ENCODE measurements at regions not wholly inside any gene's neighbourhood (a gene's known extent, or its start where the extent isn't known, plus 50 kb on each side); places are given as distances from the start of the nearest gene placed in this dataset.
A peak's percentile ranks its signal among the peaks of the same experiment; 100 is the strongest.
"Not testable (repeated sequence)": the region's sequence is repeated elsewhere in the genome, so short reads cannot be mapped to it uniquely, and the experiment has no call there.

DNA sequence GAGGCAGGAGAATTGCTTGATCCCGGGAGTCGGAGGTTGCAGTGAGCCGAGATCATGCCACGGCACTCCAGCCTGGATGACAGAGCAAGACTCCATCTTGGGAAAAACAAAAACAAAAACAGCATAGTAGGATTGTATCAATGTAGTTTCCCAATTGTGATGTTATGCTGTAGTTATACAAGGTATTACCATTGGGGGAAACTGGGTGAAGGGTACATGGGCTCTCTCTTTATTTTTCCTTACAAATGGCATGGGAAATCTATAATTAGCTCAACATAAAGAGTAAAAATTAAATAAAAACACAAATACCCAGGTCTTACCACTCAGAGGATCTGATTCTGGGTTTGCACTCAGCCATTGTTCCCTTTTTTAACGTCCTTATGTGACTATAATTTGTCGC lies 107.9 kb downstream of the KATNIP start (continued):
- TF ChIP-seq SNAPC4 (CRISPR knock-in tag; IDR thresholded peaks at IDR 0.05), result no peak
- TF ChIP-seq ZSCAN30 (CRISPR knock-in tag; IDR thresholded peaks at IDR 0.05), result no peak
- TF ChIP-seq EHMT2 (IDR thresholded peaks at IDR 0.05; ENCODE audit: borderline replicate concordance, low read depth, low read length), result no peak
- TF ChIP-seq JARID2 (CRISPR knock-in tag; IDR thresholded peaks at IDR 0.05; ENCODE audit: insufficient replicate concordance), result no peak
- no peak for TF ChIP-seq ZNF746 (CRISPR knock-in tag; IDR thresholded peaks at IDR 0.05)

DNA sequence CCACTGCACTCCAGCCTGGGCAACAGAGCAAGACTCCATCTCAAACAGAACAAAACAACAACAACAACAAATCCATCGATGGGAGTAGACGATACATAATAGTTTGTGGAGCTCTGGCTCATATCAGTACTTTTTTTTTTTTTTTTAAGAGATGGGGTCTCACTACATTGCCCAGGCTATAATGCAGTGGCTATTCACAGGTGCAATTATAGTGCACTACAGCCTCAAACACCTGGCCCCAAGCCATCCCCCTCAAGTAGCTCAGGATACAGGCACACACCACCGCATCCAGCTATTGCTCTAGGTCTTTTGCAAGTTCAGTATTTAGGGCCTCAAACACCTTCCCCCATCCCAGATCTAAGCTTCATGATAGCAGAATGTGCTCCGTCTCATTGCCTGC lies 110.6 kb downstream of the KATNIP start:
- FAIRE-seq, result no peak
- ChIA-PET CTCF (ENCODE audit: low intra/inter-chr PET ratio, low total read pairs) (no interaction called here), POLR2A (no interaction called here)
- no peaks in the 10 kb centered on the region for H4K20me1 ChIP-seq (ENCODE audit: insufficient read depth, low read length)
- H3K9me3 ChIP-seq (ENCODE audit: low read length), result no peaks in the 10 kb centered on the region
- no peaks in the 10 kb centered on the region for H3K27me3 ChIP-seq (ENCODE audit: control insufficient read depth in 1 of 2, insufficient read depth in 2 of 2, low read length in 2 of 2)
- no peaks in the 10 kb centered on the region for H3K4me1 ChIP-seq (ENCODE audit: insufficient read depth, low read length)
- BruUV-seq (replicated peaks), result no TSS peak
- no peak overlapping the region for H2AFZ ChIP-seq (ENCODE audit: low read length)
- in situ Hi-C loops (cut with HindIII; ENCODE audit: extremely low pct_ligation_motif_present, low pct_unique_long_range_greater_than_20kb) (no loop called here), intact Hi-C loops (cut with micrococcal nuclease; ENCODE audit: unreplicated experiment) (no loop called here)
- no peak for DNase-seq (ENCODE audit: low spot score)
- peaks cover 0 to 2% of the 10 kb centered on the region in 2 experiments; a peak in 1 of 5 replicates for H3K36me3 ChIP-seq (replicated peaks in 1 of 2; ENCODE audit: control insufficient read depth in 1 of 2, insufficient read depth in 2 of 2, low read length in 2 of 2)
- no peak for ATAC-seq
- 97% methylated on average over 4 of the region's 4 CpGs for WGBS (ENCODE audit: low lambda C conversion rate)
- H3K4me3 ChIP-seq (replicated peaks in 1 of 3; ENCODE audit: insufficient read depth in 1 of 3, low read depth in 2 of 3, low read length in 3 of 3), result no peak overlapping the region
- no peak overlapping the region for H3K9ac ChIP-seq (ENCODE audit: insufficient read depth, low read depth, low read length)
- H3K79me2 ChIP-seq (ENCODE audit: insufficient read depth, low read length), result no peaks in the 10 kb centered on the region
- no peak overlapping the region for H3K4me2 ChIP-seq (ENCODE audit: low read depth, low read length)
- TF ChIP-seq ZNF121 (CRISPR knock-in tag; IDR thresholded peaks at IDR 0.05), result peak; percentile 76
- TF ChIP-seq ZNF138 (CRISPR knock-in tag; IDR thresholded peaks at IDR 0.05; ENCODE audit: low read depth), result no peak
- no peak for TF ChIP-seq NFIC (IDR thresholded peaks at IDR 0.05; ENCODE audit: low read length)
- no peak overlapping the region for H3K27ac ChIP-seq (ENCODE audit: extremely low read length, insufficient read depth, low read length)

- CTCF ChIA-PET (ENCODE audit: low intra/inter-chr PET ratio, low total read pairs); FAIRE-seq; BruUV-seq (replicated peaks); H3K9me3 ChIP-seq (ENCODE audit: low read length); H3K4me1 ChIP-seq (ENCODE audit: insufficient read depth, low read length); H3K9ac ChIP-seq (ENCODE audit: insufficient read depth, low read depth, low read length); POLR2A ChIA-PET; H3K79me2 ChIP-seq (ENCODE audit: insufficient read depth, low read length); ATAC-seq; H3K36me3 ChIP-seq (replicated peaks in 1 of 2; ENCODE audit: control insufficient read depth in 1 of 2, insufficient read depth in 2 of 2, low read length in 2 of 2); H4K20me1 ChIP-seq (ENCODE audit: insufficient read depth, low read length); H3K27me3 ChIP-seq (ENCODE audit: control insufficient read depth in 1 of 2, insufficient read depth in 2 of 2, low read length in 2 of 2); DNase-seq (ENCODE audit: low spot score); H3K4me2 ChIP-seq (ENCODE audit: low read depth, low read length); H2AFZ ChIP-seq (ENCODE audit: low read length); H3K4me3 ChIP-seq (replicated peaks in 1 of 3; ENCODE audit: insufficient read depth in 1 of 3, low read depth in 2 of 3, low read length in 3 of 3); H3K27ac ChIP-seq (ENCODE audit: extremely low read length, insufficient read depth, low read length); in situ Hi-C loops (cut with HindIII; ENCODE audit: extremely low pct_ligation_motif_present, low pct_unique_long_range_greater_than_20kb); intact Hi-C loops (cut with micrococcal nuclease; ENCODE audit: unreplicated experiment): not testable (repeated sequence)
- 98% methylated on average over 7 of the region's 7 CpGs for WGBS (ENCODE audit: low lambda C conversion rate)
Measured at GRCh38 chr16:27663235-27663634, 113.3 kb downstream of the KATNIP start.

Data from HepG2 (cell line).